Upper lobe of right lung (tissue), 1 donor: ENCODE measurements at regions not wholly inside any gene's neighbourhood (a gene's known extent, or its start where the extent isn't known, plus 50 kb on each side); places are given as distances from the start of the nearest gene placed in this dataset.

Source experiments
- ATAC-seq: fragments of 200-7000 bp; cut with Tn5 transposase; one replicate; pipeline ENCODE4 v1.9.1; 2020; ENCODE audit warnings: mild to moderate bottlenecking, moderate library complexity
- DNase-seq: peaks from one replicate; pipeline ENCODE4 v3.0.0-alpha.2; 2020
- H3K27ac ChIP-seq: fragments of 200-600 bp; one replicate; pipeline ENCODE4 v1.8.0; 2022
- H3K27me3 ChIP-seq: fragments of 200-600 bp; one replicate; pipeline ENCODE4 v1.8.0; 2022; ENCODE audit warnings: mild to moderate bottlenecking
- H3K36me3 ChIP-seq: fragments of 200-600 bp; one replicate; pipeline ENCODE4 v1.8.0; 2022
- H3K4me1 ChIP-seq: fragments of 200-600 bp; one replicate; pipeline ENCODE4 v1.8.0; 2022
- H3K4me3 ChIP-seq: fragments of 200-600 bp; one replicate; pipeline ENCODE4 v1.8.0; 2022; ENCODE audit warnings: mild to moderate bottlenecking
- H3K9me3 ChIP-seq: fragments of 200-600 bp; one replicate; pipeline ENCODE4 v1.8.0; 2022
- CTCF ChIP-seq: fragments of 200-600 bp; IDR thresholded peaks from one replicate; pipeline ENCODE4 v1.8.0; 2022; ENCODE audit warnings: antibody characterized with exemption
- intact Hi-C: fragments of 100-400 bp; cut with DNase I; formaldehyde crosslinking; loops from one replicate; pipeline ENCODE4 v1.11.0; 2022
- donor health status: DM: no; HTN: yes; CAD: no; lungs with severe emphysema.

- ATAC-seq (no peak), DNase-seq (no peak)
- H3K4me3 ChIP-seq = no peak overlapping the region
- no peaks in the 10 kb centered on the region for H3K9me3 ChIP-seq
- H3K27me3 ChIP-seq = no peaks in the 10 kb centered on the region
- no peaks in the 10 kb centered on the region for H3K36me3 ChIP-seq
- H3K27ac ChIP-seq = no peak overlapping the region
- peaks cover 9% of the 10 kb centered on the region for H3K4me1 ChIP-seq
- no peak for TF ChIP-seq CTCF
- intact Hi-C loops = no loop called here
Measured at GRCh38 chr4:38366456-38366855, 297.5 kb upstream of the KLF3 start.

DNA sequence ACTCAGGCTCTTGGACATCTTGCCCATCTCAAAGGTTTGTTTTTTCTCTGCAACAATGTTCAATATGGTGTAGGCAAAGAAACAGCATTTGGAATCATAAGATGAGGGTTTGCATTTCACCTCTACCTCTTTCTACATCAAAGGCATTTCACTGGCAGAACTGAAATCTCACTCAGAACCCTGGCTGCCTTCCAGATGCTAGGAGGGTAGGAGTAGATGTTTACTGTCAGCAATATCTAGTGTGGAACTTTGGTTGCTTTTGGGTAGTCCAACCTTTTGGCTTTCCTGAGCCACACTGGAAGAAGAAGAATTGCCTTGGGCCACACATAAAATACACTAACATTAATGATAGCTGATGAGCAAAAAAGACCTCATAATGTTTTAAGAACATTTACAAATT, 297.0 kb upstream of the KLF3 start:
- Histone ChIP-seq H3K4me1 (peaks cover 9% of the 10 kb centered on the region), H3K4me3 (no peak overlapping the region), H3K9me3 (no peaks in the 10 kb centered on the region), H3K36me3 (no peaks in the 10 kb centered on the region), H3K27ac (no peak overlapping the region), H3K27me3 (no peaks in the 10 kb centered on the region)
- DNase-seq (no peak), ATAC-seq (no peak)
- no peak for TF ChIP-seq CTCF
- intact Hi-C loops = no loop called here

DNA sequence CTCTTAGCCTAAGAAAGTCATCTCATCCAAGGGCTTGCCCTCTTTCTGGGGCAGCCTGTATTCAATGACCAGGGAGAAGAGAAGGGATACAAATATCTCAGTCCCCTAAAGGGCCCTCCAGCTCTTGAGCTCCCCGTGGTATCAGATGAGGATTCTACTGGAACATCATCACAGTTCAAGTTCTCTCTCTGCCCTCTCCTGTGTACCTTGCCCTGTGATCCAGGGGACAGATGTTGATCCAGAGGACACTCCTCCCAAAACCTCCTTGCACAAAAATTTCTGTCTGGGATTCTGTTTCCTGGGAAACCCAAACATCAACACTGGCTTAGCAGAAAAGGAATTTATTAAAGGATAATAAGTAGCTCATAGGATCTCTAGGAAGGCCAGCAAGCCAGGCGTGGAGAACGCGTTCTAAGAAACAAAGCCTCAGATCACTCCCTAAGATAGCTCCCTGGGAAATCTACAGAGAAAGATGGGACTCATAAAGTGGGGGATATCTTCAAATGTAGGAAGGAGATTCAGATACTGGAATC, 296.3 kb upstream of the KLF3 start:
- intact Hi-C loops = no loop called here
- TF ChIP-seq CTCF = no peak
- Histone ChIP-seq H3K27ac (no peak overlapping the region), H3K4me1 (peaks cover 9% of the 10 kb centered on the region), H3K27me3 (no peaks in the 10 kb centered on the region), H3K9me3 (no peaks in the 10 kb centered on the region), H3K4me3 (no peak overlapping the region), H3K36me3 (no peaks in the 10 kb centered on the region)
- no peak for ATAC-seq
- DNase-seq = no peak

- Histone ChIP-seq H3K9me3 (no peaks in the 10 kb centered on the region), H3K36me3 (no peaks in the 10 kb centered on the region), H3K27ac (no peak overlapping the region), H3K4me1 (peaks cover 9% of the 10 kb centered on the region), H3K4me3 (no peak overlapping the region), H3K27me3 (no peaks in the 10 kb centered on the region)
- intact Hi-C loops = no loop called here
- no peak for TF ChIP-seq CTCF
- no peak for ATAC-seq
- no peak for DNase-seq
Measured at GRCh38 chr4:38368613-38369012, 295.4 kb upstream of the KLF3 start.

DNA sequence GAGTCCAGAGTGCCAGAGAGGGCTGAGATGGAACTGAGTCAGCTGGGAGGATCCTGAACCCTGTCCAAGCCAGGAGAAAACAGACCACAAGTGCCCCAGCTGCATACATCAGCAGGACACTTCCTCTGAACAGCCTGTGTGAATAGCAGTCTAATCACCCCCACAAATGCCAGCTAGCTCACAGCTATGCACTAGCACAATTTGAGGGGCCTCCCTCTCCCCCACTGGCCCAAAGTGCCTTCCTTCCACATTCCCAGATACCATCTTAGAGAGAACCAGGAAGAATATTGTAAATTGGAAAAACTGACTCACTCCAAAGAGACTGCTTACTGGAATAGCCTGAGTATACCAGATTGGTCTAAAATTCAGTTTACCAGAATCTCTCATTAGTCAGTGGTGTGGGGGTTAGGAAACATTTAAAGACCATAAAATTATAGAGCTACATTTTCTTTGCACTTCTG, 292.6 kb upstream of the KLF3 start:
- H3K27me3 ChIP-seq = no peaks in the 10 kb centered on the region
- intact Hi-C loops = no loop called here
- H3K4me3 ChIP-seq = no peak overlapping the region
- no peak overlapping the region for H3K27ac ChIP-seq
- TF ChIP-seq CTCF = no peak
- DNase-seq (no peak), ATAC-seq (no peak)
- H3K9me3 ChIP-seq = no peaks in the 10 kb centered on the region
- no peaks in the 10 kb centered on the region for H3K36me3 ChIP-seq
- H3K4me1 ChIP-seq = peaks cover under 1% of the 10 kb centered on the region

- H3K4me3 ChIP-seq = no peak overlapping the region
- ATAC-seq (no peak), DNase-seq (no peak)
- no peak overlapping the region for H3K27ac ChIP-seq
- H3K27me3 ChIP-seq = no peaks in the 10 kb centered on the region
- no peak for TF ChIP-seq CTCF
- H3K36me3 ChIP-seq = no peaks in the 10 kb centered on the region
- intact Hi-C loops = no loop called here
- H3K4me1 ChIP-seq = no peaks in the 10 kb centered on the region
- no peaks in the 10 kb centered on the region for H3K9me3 ChIP-seq
Measured at GRCh38 chr4:38373375-38373774, 290.6 kb upstream of the KLF3 start.
